ENCODE measurements at regions not wholly inside any gene's neighbourhood (a gene's known extent, or its start where the extent isn't known, plus 50 kb on each side); places are given as distances from the start of the nearest gene placed in this dataset.

GRCh38 chr2:211103989-211104388, 547.6 kb downstream of the CPS1 start:
- H3K4me1 ChIP-seq: peaks cover 0 to 6% (median 0%) of the 10 kb centered on the region in 4 donors
- intact Hi-C loops (cut with DNase I): no loop called here
- 15 to 51% methylated on average over 4 of the region's 4 CpGs for WGBS, 2 donors
- H3K27ac ChIP-seq: no peak overlapping the region
- no peaks in the 10 kb centered on the region for H3K27me3 ChIP-seq
- H3K4me3 ChIP-seq: no peak overlapping the region
- DNase-seq: no peak
- TF ChIP-seq CTCF (IDR thresholded peaks at IDR 0.05) (no peak), POLR2AphosphoS5 (IDR thresholded peaks at IDR 0.05) (no peak), POLR2A (IDR thresholded peaks at IDR 0.05) (no peak), EP300 (IDR thresholded peaks at IDR 0.05) (no peak)
- H3K36me3 ChIP-seq: no peaks in the 10 kb centered on the region
- no peaks in the 10 kb centered on the region for H3K9me3 ChIP-seq

DNA sequence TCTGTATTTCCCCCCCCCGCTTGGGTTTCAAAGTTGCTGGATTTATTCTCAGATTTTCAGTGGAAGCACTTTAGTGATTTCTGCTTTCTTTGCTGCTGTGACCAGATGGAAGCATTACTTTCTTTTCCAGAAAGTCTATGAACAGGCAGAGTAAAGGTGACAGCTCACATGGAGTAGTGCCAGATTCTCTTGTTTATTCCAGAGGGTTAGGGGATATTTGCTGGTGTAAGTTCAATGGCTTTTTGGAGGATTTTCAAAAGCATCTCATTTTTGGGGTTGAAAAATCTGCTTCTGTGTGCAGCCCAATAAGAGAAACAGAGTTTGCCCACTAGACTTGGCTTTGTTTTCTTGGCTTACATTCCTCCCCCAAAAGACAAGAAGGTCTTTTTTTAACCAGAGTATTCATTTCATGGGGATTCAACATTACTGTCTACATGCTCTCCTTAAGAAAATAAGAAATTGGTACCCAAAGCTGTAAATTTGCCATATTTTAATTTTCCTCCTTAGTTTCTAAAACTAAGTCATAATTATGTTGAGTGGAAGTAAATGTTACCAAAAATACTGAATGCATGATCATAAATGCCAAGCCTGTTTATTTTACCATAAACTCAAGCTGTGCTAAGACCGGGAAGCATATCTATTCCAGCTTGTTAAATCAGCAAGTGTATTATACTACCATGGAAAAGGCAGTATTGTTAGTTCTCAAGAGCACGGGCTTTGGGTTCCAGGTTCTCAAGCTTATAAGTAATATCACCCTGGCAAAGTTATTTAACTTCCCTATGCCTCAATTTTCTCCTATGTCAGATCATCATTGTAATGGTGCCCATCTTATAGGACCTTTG, 557.2 kb downstream of the CPS1 start:
- intact Hi-C loops (cut with DNase I): no loop called here
- 30 to 50% methylated on average over 3 of the region's 3 CpGs for WGBS, 2 donors
- H3K9me3 ChIP-seq: no peaks in the 10 kb centered on the region

GRCh38 chr2:211114826-211115455, 558.5 kb downstream of the CPS1 start:
- H3K4me3 ChIP-seq: no peak overlapping the region
- no peaks in the 10 kb centered on the region for H3K36me3 ChIP-seq
- TF ChIP-seq EP300 (IDR thresholded peaks at IDR 0.05) (no peak), POLR2AphosphoS5 (IDR thresholded peaks at IDR 0.05) (no peak), POLR2A (IDR thresholded peaks at IDR 0.05) (no peak), CTCF (IDR thresholded peaks at IDR 0.05) (no peak)
- 82 to 86% methylated on average over 1 of the region's 1 CpG for WGBS, 2 donors
- H3K27me3 ChIP-seq: no peaks in the 10 kb centered on the region
- H3K27ac ChIP-seq: no peak overlapping the region
- intact Hi-C loops (cut with DNase I): no loop called here
- DNase-seq: no peak
- H3K4me1 ChIP-seq: peaks cover 0 to 18% (median 8%) of the 10 kb centered on the region in 4 donors
- H3K9me3 ChIP-seq: no peaks in the 10 kb centered on the region

More for the DNA sequence above, 557.2 kb downstream of the CPS1 start:
- Histone ChIP-seq H3K27me3 (no peaks in the 10 kb centered on the region), H3K36me3 (no peaks in the 10 kb centered on the region), H3K4me1 (peaks cover 0 to 18% (median 8%) of the 10 kb centered on the region in 4 donors), H3K27ac (no peak overlapping the region), H3K4me3 (no peak overlapping the region)
- no peak for DNase-seq
- TF ChIP-seq POLR2A (IDR thresholded peaks at IDR 0.05): no peak
- no peak for TF ChIP-seq EP300 (IDR thresholded peaks at IDR 0.05)
- no peak for TF ChIP-seq POLR2AphosphoS5 (IDR thresholded peaks at IDR 0.05)
- no peak for TF ChIP-seq CTCF (IDR thresholded peaks at IDR 0.05)

DNA sequence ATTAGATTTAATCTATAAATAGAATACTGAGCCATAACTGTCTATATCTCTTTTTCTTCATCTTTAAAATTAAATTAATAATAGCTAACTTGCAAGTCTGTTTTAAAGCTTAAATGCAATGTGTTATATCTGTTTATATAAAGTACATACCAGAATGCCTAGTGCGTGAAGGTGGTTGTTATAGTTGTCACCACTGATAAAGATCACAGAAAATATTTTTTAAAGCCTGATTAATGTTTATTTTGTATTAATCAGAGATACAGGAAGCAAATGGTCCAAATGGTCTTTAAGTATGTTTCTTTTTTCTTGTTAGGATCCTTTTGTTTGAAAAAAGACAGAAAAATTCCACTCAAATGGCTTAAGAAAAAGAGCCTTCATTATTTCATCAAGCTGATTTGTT, 560.6 kb downstream of the CPS1 start:
- H3K9me3 ChIP-seq: no peaks in the 10 kb centered on the region
- no peaks in the 10 kb centered on the region for H3K27me3 ChIP-seq
- H3K4me3 ChIP-seq: no peak overlapping the region
- WGBS, 2 donors: 66 to 90% methylated on average over 1 of the region's 1 CpG
- TF ChIP-seq CTCF (IDR thresholded peaks at IDR 0.05): no peak
- TF ChIP-seq POLR2AphosphoS5 (IDR thresholded peaks at IDR 0.05): no peak
- TF ChIP-seq EP300 (IDR thresholded peaks at IDR 0.05): no peak
- TF ChIP-seq POLR2A (IDR thresholded peaks at IDR 0.05): no peak
- no peaks in the 10 kb centered on the region for H3K36me3 ChIP-seq
- intact Hi-C loops (cut with DNase I): no loop called here
- DNase-seq: no peak
- H3K27ac ChIP-seq: no peak overlapping the region
- H3K4me1 ChIP-seq: peaks cover 0 to 18% (median 8%) of the 10 kb centered on the region in 4 donors
